OCI-LY3 (cell line): ENCODE measurements at regions not wholly inside any gene's neighbourhood (a gene's known extent, or its start where the extent isn't known, plus 50 kb on each side); places are given as distances from the start of the nearest gene placed in this dataset.

ENCODE experiments used
- EZH2phosphoT487 ChIP-seq: fragments of 200-600 bp; shearing (Covaris generic); IDR thresholded peaks from 2 replicates; pipeline ENCODE4 v1.6.1; 2018; ENCODE audit warnings: antibody characterized with exemption, mixed run types, low read depth
- TF ChIP-seq, protein P1 (sequence below): fragments of 200-600, 300-600 bp; sonication (generic); IDR thresholded peaks from 2 replicates; pipeline ENCODE4 v1.5.1; 2014; ENCODE audit warnings: antibody characterized with exemption, low read length, low read depth

DNA sequence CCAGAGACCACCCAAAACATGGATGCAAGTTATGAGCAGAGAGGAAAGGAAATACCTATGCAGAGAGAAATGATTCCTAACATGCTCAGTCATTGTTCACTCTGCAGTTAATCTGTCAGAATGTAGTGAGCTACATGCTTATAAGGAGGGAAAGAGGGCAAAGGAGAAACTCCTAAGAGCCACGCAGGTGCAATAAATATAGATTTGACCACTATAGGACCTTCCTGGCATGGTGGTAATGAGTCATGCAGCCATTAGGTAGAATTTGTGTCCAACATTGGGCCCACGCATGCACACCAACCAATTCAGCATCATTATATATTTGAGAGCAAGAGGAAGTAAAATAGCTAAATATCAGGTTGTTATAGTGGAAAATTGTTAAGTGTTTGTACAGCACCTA is 699.9 kb downstream of the DSC3 start:
- TF ChIP-seq, protein P1, sequence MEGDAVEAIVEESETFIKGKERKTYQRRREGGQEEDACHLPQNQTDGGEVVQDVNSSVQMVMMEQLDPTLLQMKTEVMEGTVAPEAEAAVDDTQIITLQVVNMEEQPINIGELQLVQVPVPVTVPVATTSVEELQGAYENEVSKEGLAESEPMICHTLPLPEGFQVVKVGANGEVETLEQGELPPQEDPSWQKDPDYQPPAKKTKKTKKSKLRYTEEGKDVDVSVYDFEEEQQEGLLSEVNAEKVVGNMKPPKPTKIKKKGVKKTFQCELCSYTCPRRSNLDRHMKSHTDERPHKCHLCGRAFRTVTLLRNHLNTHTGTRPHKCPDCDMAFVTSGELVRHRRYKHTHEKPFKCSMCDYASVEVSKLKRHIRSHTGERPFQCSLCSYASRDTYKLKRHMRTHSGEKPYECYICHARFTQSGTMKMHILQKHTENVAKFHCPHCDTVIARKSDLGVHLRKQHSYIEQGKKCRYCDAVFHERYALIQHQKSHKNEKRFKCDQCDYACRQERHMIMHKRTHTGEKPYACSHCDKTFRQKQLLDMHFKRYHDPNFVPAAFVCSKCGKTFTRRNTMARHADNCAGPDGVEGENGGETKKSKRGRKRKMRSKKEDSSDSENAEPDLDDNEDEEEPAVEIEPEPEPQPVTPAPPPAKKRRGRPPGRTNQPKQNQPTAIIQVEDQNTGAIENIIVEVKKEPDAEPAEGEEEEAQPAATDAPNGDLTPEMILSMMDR, result no peak
- TF ChIP-seq EZH2phosphoT487, result no peak
